ENCODE measurements at regions not wholly inside any gene's neighbourhood (a gene's known extent, or its start where the extent isn't known, plus 50 kb on each side); places are given as distances from the start of the nearest gene placed in this dataset.

DNA sequence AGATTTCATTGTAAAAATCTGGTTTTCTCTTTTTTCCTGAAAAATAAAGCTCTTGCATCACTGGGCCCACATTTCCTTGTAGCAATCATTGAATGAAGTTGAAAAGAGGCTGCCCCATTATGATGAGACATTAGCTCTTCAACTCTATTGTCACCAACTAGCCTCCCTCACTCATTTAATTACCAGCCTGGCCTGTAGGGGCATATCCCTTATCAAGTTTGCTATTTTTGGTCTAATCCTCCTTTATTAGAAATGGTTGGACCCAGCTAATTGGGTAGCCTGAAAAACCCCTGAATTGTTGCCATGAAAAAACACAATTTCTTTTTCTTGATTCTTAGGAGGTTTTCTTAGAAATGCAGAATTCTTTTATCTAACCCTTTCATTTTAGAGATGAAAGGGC lies 164.6 kb upstream of the CASK start:
- TF ChIP-seq, protein P1, sequence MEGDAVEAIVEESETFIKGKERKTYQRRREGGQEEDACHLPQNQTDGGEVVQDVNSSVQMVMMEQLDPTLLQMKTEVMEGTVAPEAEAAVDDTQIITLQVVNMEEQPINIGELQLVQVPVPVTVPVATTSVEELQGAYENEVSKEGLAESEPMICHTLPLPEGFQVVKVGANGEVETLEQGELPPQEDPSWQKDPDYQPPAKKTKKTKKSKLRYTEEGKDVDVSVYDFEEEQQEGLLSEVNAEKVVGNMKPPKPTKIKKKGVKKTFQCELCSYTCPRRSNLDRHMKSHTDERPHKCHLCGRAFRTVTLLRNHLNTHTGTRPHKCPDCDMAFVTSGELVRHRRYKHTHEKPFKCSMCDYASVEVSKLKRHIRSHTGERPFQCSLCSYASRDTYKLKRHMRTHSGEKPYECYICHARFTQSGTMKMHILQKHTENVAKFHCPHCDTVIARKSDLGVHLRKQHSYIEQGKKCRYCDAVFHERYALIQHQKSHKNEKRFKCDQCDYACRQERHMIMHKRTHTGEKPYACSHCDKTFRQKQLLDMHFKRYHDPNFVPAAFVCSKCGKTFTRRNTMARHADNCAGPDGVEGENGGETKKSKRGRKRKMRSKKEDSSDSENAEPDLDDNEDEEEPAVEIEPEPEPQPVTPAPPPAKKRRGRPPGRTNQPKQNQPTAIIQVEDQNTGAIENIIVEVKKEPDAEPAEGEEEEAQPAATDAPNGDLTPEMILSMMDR (IDR thresholded peaks at IDR 0.05; ENCODE audit: low read length) = no peak; the same call in 1 of the 2 replicates
- TF ChIP-seq EZH2 (IDR thresholded peaks at IDR 0.05; ENCODE audit: borderline replicate concordance, low read length) = no peak

Measured in OCI-LY1 (cell line).